Neural progenitor cell (in vitro differentiated cells): ENCODE measurements at regions not wholly inside any gene's neighbourhood (a gene's known extent, or its start where the extent isn't known, plus 50 kb on each side); places are given as distances from the start of the nearest gene placed in this dataset.

Experiments used
- EZH2phosphoT487 ChIP-seq: fragments of 200-600 bp; sonication (generic); IDR thresholded peaks from 2 replicates; pipeline ENCODE4 v1.6.1; 2017; ENCODE audit warnings: antibody characterized with exemption
- TF ChIP-seq, protein P1 (sequence below): fragments of 200-600 bp; sonication (generic); IDR thresholded peaks from 2 replicates; pipeline ENCODE4 v1.5.1; 2017; ENCODE audit warnings: antibody characterized with exemption, mild to moderate bottlenecking

GRCh38 chr20:21780528-21780927 is 75.1 kb downstream of the PAX1 start:
- no peak for TF ChIP-seq EZH2phosphoT487
- TF ChIP-seq, protein P1, sequence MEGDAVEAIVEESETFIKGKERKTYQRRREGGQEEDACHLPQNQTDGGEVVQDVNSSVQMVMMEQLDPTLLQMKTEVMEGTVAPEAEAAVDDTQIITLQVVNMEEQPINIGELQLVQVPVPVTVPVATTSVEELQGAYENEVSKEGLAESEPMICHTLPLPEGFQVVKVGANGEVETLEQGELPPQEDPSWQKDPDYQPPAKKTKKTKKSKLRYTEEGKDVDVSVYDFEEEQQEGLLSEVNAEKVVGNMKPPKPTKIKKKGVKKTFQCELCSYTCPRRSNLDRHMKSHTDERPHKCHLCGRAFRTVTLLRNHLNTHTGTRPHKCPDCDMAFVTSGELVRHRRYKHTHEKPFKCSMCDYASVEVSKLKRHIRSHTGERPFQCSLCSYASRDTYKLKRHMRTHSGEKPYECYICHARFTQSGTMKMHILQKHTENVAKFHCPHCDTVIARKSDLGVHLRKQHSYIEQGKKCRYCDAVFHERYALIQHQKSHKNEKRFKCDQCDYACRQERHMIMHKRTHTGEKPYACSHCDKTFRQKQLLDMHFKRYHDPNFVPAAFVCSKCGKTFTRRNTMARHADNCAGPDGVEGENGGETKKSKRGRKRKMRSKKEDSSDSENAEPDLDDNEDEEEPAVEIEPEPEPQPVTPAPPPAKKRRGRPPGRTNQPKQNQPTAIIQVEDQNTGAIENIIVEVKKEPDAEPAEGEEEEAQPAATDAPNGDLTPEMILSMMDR: no peak
